K562 (cell line): ENCODE measurements at regions not wholly inside any gene's neighbourhood (a gene's known extent, or its start where the extent isn't known, plus 50 kb on each side); places are given as distances from the start of the nearest gene placed in this dataset.

Source experiments
- FOXK2 ChIP-seq, 2 experiments: fragments of 450-650 bp; IDR thresholded peaks in 1 of 2; conservative IDR thresholded peaks in 1 of 2; 2 replicates each; pipeline ENCODE4 v1.6.1; 2016; ENCODE audit warnings: low read depth in 2 of 2, mild to moderate bottlenecking in 1 of 2
- HCFC1 ChIP-seq: IDR thresholded peaks from 2 replicates; pipeline ENCODE4 v1.6.1; 2012; ENCODE audit warnings: low read depth, low read length, improper control_type of control experiment
- LARP7 ChIP-seq: fragments of 450-650 bp; IDR thresholded peaks from 2 replicates; pipeline ENCODE4 v1.6.1; 2016
- NCOA4 ChIP-seq: fragments of 450-650 bp; IDR thresholded peaks from 2 replicates; pipeline ENCODE4 v1.6.1; 2018; ENCODE audit warnings: mild to moderate bottlenecking; ENCODE audit not compliant: partially characterized antibody
- NFE2 ChIP-seq: IDR thresholded peaks from 2 replicates; pipeline ENCODE4 v1.6.1; 2014; ENCODE audit warnings: antibody characterized with exemption, low read depth
- NFIC ChIP-seq: fragments of 450-650 bp; IDR thresholded peaks from 2 replicates; pipeline ENCODE4 v1.6.1; 2017; ENCODE audit warnings: mild to moderate bottlenecking, inconsistent platforms
- NFRKB ChIP-seq: fragments of 450-650 bp; IDR thresholded peaks from 2 replicates; pipeline ENCODE4 v1.6.1; 2016; ENCODE audit warnings: low read depth
- RFX1 ChIP-seq: fragments of 450-650 bp; IDR thresholded peaks from 2 replicates; pipeline ENCODE4 v1.6.1; 2016; ENCODE audit warnings: mild to moderate bottlenecking, moderate library complexity
- SMARCB1 ChIP-seq: IDR thresholded peaks from 2 replicates; pipeline ENCODE4 v1.6.1; 2011; ENCODE audit warnings: improper control_type of control experiment, low read depth; ENCODE audit not compliant: insufficient read length
- TEAD2 ChIP-seq: fragments of 450-650 bp; IDR thresholded peaks from 2 replicates; pipeline ENCODE4 v1.6.1; 2016; ENCODE audit warnings: missing genetic modification characterization, control low read depth, missing compliant biosample characterization
- TF ChIP-seq, protein P1 (sequence below): sonication (generic); formaldehyde crosslinking; IDR thresholded peaks from 2 replicates; pipeline ENCODE4 v1.8.1; 2023; ENCODE audit warnings: missing genetic modification reagents, mild to moderate bottlenecking, borderline replicate concordance
- TF ChIP-seq, protein P2 (sequence below): sonication (generic); formaldehyde crosslinking; IDR thresholded peaks from 2 replicates; pipeline ENCODE4 v1.8.1; 2023; ENCODE audit warnings: mild to moderate bottlenecking, missing genetic modification reagents
- TF ChIP-seq, protein P3 (sequence below): sonication (generic); formaldehyde crosslinking; IDR thresholded peaks from 2 replicates; pipeline ENCODE4 v1.8.0; 2022; ENCODE audit warnings: missing genetic modification reagents, mild to moderate bottlenecking, borderline replicate concordance
- TF ChIP-seq, protein P4 (sequence below): fragments of 250-450 bp; sonication (Bioruptor Pico); IDR thresholded peaks from 2 replicates; pipeline ENCODE4 v1.5.0; 2021; ENCODE audit warnings: mild to moderate bottlenecking, moderate library complexity
- TF ChIP-seq, protein P5 (sequence below): fragments of 250-450 bp; sonication (Bioruptor Pico); IDR thresholded peaks from 2 replicates; pipeline ENCODE4 v1.4.0; 2020; ENCODE audit warnings: borderline replicate concordance

DNA sequence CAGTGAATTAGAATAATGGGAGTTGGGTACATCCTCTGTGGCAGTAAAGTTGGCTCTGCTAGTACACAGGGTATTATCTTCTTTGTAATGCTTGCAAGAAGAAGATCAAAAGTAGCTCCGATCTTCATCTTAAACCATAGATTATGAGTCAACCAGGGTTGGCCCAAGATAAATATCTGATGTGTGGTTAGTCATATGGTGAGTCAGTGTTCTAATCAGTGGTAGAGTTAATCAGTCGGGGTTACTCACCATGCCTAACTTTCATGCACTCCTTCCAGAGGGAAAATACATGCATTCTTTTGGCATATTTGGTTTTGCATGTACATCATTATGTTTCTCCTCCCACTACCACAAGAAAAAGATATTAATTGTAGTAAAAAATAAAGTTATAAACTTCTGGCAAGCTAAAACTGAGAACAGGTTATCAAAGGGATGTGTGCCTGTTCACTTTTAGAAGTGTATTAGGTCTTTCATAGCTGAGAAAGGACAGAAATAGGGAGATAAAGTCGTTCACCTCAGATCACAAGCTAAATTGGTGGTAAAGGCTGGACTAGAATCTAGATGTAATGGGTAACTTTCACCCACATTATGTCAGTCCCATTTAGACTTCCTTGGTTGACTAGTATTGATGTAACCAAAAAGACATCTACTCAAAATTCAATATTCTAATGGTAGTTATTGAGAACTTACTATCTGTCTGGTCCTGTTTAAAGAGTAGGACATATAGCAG is 684.4 kb downstream of the IRS1 start (continued):
- TF ChIP-seq, protein P1, sequence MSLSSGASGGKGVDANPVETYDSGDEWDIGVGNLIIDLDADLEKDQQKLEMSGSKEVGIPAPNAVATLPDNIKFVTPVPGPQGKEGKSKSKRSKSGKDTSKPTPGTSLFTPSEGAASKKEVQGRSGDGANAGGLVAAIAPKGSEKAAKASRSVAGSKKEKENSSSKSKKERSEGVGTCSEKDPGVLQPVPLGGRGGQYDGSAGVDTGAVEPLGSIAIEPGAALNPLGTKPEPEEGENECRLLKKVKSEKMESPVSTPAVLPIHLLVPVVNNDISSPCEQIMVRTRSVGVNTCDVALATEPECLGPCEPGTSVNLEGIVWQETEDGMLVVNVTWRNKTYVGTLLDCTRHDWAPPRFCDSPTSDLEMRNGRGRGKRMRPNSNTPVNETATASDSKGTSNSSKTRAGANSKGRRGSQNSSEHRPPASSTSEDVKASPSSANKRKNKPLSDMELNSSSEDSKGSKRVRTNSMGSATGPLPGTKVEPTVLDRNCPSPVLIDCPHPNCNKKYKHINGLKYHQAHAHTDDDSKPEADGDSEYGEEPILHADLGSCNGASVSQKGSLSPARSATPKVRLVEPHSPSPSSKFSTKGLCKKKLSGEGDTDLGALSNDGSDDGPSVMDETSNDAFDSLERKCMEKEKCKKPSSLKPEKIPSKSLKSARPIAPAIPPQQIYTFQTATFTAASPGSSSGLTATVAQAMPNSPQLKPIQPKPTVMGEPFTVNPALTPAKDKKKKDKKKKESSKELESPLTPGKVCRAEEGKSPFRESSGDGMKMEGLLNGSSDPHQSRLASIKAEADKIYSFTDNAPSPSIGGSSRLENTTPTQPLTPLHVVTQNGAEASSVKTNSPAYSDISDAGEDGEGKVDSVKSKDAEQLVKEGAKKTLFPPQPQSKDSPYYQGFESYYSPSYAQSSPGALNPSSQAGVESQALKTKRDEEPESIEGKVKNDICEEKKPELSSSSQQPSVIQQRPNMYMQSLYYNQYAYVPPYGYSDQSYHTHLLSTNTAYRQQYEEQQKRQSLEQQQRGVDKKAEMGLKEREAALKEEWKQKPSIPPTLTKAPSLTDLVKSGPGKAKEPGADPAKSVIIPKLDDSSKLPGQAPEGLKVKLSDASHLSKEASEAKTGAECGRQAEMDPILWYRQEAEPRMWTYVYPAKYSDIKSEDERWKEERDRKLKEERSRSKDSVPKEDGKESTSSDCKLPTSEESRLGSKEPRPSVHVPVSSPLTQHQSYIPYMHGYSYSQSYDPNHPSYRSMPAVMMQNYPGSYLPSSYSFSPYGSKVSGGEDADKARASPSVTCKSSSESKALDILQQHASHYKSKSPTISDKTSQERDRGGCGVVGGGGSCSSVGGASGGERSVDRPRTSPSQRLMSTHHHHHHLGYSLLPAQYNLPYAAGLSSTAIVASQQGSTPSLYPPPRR, result no peak
- TF ChIP-seq NCOA4 (no peak), LARP7 (no peak), FOXK2 (conservative IDR thresholded peaks at IDR 0.05 in 1 of 2, IDR thresholded peaks at IDR 0.05 in 1 of 2; ENCODE audit: low read depth in 2 of 2) (no peak), RFX1 (no peak), NFE2 (no peak), NFIC (no peak), NFRKB (no peak), HCFC1 (no peak), TEAD2 (tag) (no peak), SMARCB1 (no peak)
- TF ChIP-seq, protein P2, sequence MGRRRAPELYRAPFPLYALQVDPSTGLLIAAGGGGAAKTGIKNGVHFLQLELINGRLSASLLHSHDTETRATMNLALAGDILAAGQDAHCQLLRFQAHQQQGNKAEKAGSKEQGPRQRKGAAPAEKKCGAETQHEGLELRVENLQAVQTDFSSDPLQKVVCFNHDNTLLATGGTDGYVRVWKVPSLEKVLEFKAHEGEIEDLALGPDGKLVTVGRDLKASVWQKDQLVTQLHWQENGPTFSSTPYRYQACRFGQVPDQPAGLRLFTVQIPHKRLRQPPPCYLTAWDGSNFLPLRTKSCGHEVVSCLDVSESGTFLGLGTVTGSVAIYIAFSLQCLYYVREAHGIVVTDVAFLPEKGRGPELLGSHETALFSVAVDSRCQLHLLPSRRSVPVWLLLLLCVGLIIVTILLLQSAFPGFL (CRISPR knock-in tag), result no peak
- TF ChIP-seq, protein P3, sequence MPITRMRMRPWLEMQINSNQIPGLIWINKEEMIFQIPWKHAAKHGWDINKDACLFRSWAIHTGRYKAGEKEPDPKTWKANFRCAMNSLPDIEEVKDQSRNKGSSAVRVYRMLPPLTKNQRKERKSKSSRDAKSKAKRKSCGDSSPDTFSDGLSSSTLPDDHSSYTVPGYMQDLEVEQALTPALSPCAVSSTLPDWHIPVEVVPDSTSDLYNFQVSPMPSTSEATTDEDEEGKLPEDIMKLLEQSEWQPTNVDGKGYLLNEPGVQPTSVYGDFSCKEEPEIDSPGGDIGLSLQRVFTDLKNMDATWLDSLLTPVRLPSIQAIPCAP, result no peak
- TF ChIP-seq, protein P4, sequence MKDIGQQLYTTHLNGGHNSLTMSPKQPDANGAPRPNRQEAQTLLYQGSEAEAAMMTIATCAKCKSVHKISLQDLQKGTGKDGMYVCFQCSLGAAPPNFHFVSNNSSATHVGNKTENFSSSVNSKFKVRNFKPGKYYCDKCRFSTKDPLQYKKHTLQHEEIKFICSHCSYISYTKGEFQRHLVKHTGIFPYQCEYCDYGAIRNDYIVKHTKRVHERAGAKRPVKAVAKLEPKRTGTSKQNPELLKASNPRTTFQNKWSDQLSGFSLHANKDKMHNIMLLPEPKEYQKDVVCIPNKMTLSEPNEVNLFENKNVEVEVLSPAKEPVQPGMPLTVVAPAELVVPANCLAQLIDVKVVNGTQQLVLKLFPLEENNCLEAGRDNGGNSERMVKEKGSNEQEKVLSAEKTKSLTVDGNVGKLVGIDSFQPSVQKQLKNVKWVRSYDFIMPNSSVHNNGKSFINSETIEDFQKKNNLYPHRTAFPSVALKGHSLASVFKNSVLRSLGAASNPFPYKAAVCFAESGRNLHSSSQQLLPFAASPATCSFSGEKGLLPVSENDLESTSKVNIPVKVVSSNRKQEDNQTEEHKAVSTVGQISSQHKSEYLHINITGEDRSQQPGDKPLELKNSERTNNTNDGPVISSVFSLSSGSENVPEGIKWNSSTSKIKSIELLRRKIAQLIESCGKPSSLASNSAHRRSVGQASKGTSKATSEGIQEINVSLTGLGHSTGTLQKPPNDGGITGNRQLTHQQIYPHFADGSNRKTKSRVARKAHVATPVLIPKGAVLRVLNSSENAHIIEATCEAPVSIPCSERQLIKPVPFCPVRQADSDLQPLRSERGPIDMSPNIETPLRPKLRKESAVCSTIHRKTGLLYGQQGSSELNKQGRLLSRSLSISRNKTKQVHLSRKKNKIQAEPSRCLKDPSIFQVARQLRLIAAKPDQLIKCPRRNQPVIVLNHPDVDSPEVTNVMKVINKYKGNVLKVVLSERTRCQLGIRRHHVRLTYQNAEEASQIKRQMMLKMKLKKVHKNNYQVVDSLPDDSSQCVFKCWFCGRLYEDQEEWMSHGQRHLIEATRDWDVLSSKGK, result no peak
- TF ChIP-seq, protein P5, sequence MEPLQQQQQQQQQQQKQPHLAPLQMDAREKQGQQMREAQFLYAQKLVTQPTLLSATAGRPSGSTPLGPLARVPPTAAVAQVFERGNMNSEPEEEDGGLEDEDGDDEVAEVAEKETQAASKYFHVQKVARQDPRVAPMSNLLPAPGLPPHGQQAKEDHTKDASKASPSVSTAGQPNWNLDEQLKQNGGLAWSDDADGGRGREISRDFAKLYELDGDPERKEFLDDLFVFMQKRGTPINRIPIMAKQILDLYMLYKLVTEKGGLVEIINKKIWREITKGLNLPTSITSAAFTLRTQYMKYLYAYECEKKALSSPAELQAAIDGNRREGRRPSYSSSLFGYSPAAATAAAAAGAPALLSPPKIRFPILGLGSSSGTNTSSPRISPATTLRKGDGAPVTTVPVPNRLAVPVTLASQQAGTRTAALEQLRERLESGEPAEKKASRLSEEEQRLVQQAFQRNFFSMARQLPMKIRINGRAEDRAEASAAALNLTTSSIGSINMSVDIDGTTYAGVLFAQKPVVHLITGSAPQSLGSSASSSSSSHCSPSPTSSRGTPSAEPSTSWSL (CRISPR knock-in tag), result no peak
